CD14-positive monocyte (primary cell): ENCODE measurements at regions not wholly inside any gene's neighbourhood (a gene's known extent, or its start where the extent isn't known, plus 50 kb on each side); places are given as distances from the start of the nearest gene placed in this dataset.
"Not testable (repeated sequence)": the region's sequence is repeated elsewhere in the genome, so short reads cannot be mapped to it uniquely, and the experiment has no call there.

Experiments
- DNase-seq, 3 donors: peaks; one replicate each; pipeline ENCODE4 v3.0.0-alpha.2; 2011 to 2022
- H2AFZ ChIP-seq: 2 replicates; pipeline ENCODE4 v1.6.0; 2012; ENCODE audit warnings: mild to moderate bottlenecking, low read depth, low read length, inconsistent platforms; ENCODE audit not compliant: insufficient read depth, poor library complexity, severe bottlenecking
- H3K27ac ChIP-seq, 2 donors: 1 replicate in 1 of 2; 2 replicates in 1 of 2; pipeline ENCODE4 v1.5.1; 2012 to 2013; ENCODE audit warnings: low read length in 2 of 2, control low read depth in 1 of 2, inconsistent platforms in 1 of 2, low read depth in 1 of 2, mild to moderate bottlenecking in 1 of 2
- H3K27me3 ChIP-seq, 2 donors: one replicate each; pipeline versions ENCODE4 v1.6.0 to v1.6.1; 2011 to 2013; ENCODE audit warnings: low read length in 2 of 2; ENCODE audit not compliant: control insufficient read depth in 2 of 2, insufficient read depth in 2 of 2
- H3K36me3 ChIP-seq, 2 donors: replicated peaks in 1 of 2; 1 replicate in 1 of 2; 2 replicates in 1 of 2; pipeline versions ENCODE4 v1.5.1 to v1.6.1; 2012 to 2013; ENCODE audit warnings: low read length in 2 of 2, control low read depth in 1 of 2, inconsistent platforms in 1 of 2, mild to moderate bottlenecking in 1 of 2; ENCODE audit not compliant: insufficient read depth in 2 of 2, control insufficient read depth in 1 of 2
- H3K4me1 ChIP-seq, 2 donors: 1 replicate in 1 of 2; 2 replicates in 1 of 2; pipeline versions ENCODE4 v1.5.1 to v1.6.1; 2012 to 2013; ENCODE audit warnings: low read length in 2 of 2, control low read depth in 1 of 2, inconsistent platforms in 1 of 2, mild to moderate bottlenecking in 1 of 2, moderate library complexity in 1 of 2; ENCODE audit not compliant: insufficient read depth in 2 of 2, control insufficient read depth in 1 of 2
- H3K4me2 ChIP-seq: replicated peaks from 2 replicates; pipeline ENCODE3; 2012; ENCODE audit warnings: low read length, moderate library complexity, mild to moderate bottlenecking; ENCODE audit not compliant: poor library complexity, severe bottlenecking; ENCODE audit errors: extremely low read depth
- H3K4me3 ChIP-seq, 3 experiments: fragments of 200-600 bp in 1 of 3; sonication (generic) in 1 of 3; replicated peaks in 1 of 3; 1 replicate in 2 of 3; 2 replicates in 1 of 3; pipeline ENCODE4 v1.5.1; 2011 to 2013; ENCODE audit warnings: low read length in 3 of 3, mild to moderate bottlenecking in 3 of 3, control low read depth in 2 of 3, low read depth in 2 of 3, inconsistent platforms in 1 of 3, moderate library complexity in 1 of 3
- H3K79me2 ChIP-seq: 2 replicates; pipeline ENCODE4 v1.6.0; 2012; ENCODE audit warnings: mild to moderate bottlenecking, control low read depth, inconsistent platforms, low read length, moderate library complexity; ENCODE audit not compliant: insufficient read depth
- H3K9ac ChIP-seq: 2 replicates; pipeline ENCODE4 v1.6.0; 2017; ENCODE audit warnings: low read length, mild to moderate bottlenecking; ENCODE audit not compliant: insufficient read depth, poor library complexity, severe bottlenecking
- H3K9me3 ChIP-seq, 2 donors: replicated peaks in 1 of 2; 1 replicate in 1 of 2; 2 replicates in 1 of 2; pipeline versions ENCODE4 v1.5.1 to v1.6.1; 2012 to 2013; ENCODE audit warnings: low read length in 2 of 2, control low read depth in 1 of 2; ENCODE audit not compliant: control insufficient read depth in 1 of 2, insufficient read depth in 1 of 2
- H4K20me1 ChIP-seq: 2 replicates; pipeline ENCODE4 v1.6.0; 2012; ENCODE audit warnings: mild to moderate bottlenecking, low read length, control low read depth, moderate library complexity; ENCODE audit not compliant: insufficient read depth
- H3K27ac Mint-ChIP-seq, 7 donors: one replicate each; pipeline ENCODE4 v1.8.0; 2020; ENCODE audit warnings: mild to moderate bottlenecking in 7 of 7, mixed read lengths in 7 of 7, moderate library complexity in 6 of 7, inconsistent platforms in 2 of 7
- H3K27me3 Mint-ChIP-seq, 3 donors: one replicate each; pipeline ENCODE4 v1.8.0; 2021 to 2022; ENCODE audit warnings: low read depth in 3 of 3, mild to moderate bottlenecking in 3 of 3, mixed read lengths in 3 of 3, moderate library complexity in 3 of 3, inconsistent platforms in 1 of 3
- H3K36me3 Mint-ChIP-seq, 2 donors: one replicate each; pipeline ENCODE4 v1.8.0; 2020; ENCODE audit warnings: mixed read lengths in 2 of 2, inconsistent platforms in 1 of 2, mild to moderate bottlenecking in 1 of 2
- H3K4me1 Mint-ChIP-seq: one replicate; pipeline ENCODE4 v1.8.0; 2020; ENCODE audit warnings: mild to moderate bottlenecking, mixed read lengths
- H3K4me3 Mint-ChIP-seq, 2 donors: one replicate each; pipeline ENCODE4 v1.8.0; 2020; ENCODE audit warnings: mild to moderate bottlenecking in 2 of 2, mixed read lengths in 2 of 2, moderate library complexity in 1 of 2
- H3K9me3 Mint-ChIP-seq, 7 donors: one replicate each; pipeline ENCODE4 v1.8.0; 2020 to 2022; ENCODE audit warnings: mixed read lengths in 7 of 7, mild to moderate bottlenecking in 6 of 7, moderate library complexity in 6 of 7, inconsistent platforms in 2 of 7
- CTCF ChIP-seq: fragments of 200-600 bp; IDR thresholded peaks from one replicate; pipeline ENCODE4 v1.8.0; 2022; ENCODE audit warnings: antibody characterized with exemption, mild to moderate bottlenecking
- WGBS: methylation state at CpG from one replicate; pipeline ENCODE4 v1.1.5; 2013; ENCODE audit warnings: missing lambda C conversion rate; ENCODE audit not compliant: insufficient coverage; 5-methylcytosine and 5-hydroxymethylcytosine counted together
- intact Hi-C, 2 donors: fragments of 100-400 bp; cut with micrococcal nuclease; formaldehyde crosslinking; loops; one replicate each; pipeline versions ENCODE4 v1.15.0 to v1.15.1; 2023

DNA sequence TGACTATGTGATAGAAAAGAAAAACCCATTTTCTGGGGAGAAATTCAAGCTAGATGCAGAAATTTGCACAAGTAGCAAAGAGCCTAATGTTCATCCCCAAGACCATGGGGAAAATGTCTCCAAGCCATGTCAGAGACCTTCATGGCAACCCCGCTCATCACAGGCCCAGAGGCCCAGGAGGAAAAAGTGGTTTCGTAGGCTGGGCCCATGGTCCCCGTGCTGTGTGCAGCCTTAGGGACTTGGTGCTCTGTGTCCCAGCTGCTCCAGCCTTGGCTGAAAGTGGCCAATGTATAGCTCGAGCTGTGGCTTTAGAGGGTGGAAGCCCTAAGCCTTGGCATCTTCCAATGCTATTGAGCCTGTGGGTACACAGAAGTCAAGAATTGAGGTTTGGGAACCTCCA, 711.2 kb upstream of the ZNF608 start:
- peaks cover 3 to 8% of the 10 kb centered on the region in 2 donors for H3K9me3 ChIP-seq
- H3K36me3 ChIP-seq, result no peaks in the 10 kb centered on the region
- H3K79me2 ChIP-seq, result no peaks in the 10 kb centered on the region
- no peak overlapping the region for H3K27ac ChIP-seq
- no peak for DNase-seq
- no peak for TF ChIP-seq CTCF
- no peaks in the 10 kb centered on the region for H3K27me3 ChIP-seq
- no peak overlapping the region for H3K4me3 ChIP-seq
- H3K9ac ChIP-seq, result no peak overlapping the region
- no peak overlapping the region for H3K27ac Mint-ChIP-seq
- no peaks in the 10 kb centered on the region for H3K4me1 ChIP-seq
- peaks cover 0 to 26% (median 11%) of the 10 kb centered on the region in 7 donors for H3K9me3 Mint-ChIP-seq
- H2AFZ ChIP-seq, result no peak overlapping the region
- WGBS, result 97% methylated on average over 4 of the region's 4 CpGs
- H3K4me1 Mint-ChIP-seq, result no peaks in the 10 kb centered on the region
- H3K4me2 ChIP-seq, result no peak overlapping the region
- H3K36me3 Mint-ChIP-seq, result no peaks in the 10 kb centered on the region
- no peaks in the 10 kb centered on the region for H3K27me3 Mint-ChIP-seq
- no peak overlapping the region for H3K4me3 Mint-ChIP-seq
- H4K20me1 ChIP-seq, result no peaks in the 10 kb centered on the region
- intact Hi-C loops, result no loop called here

- H3K27ac ChIP-seq, H3K4me3 ChIP-seq, intact Hi-C loops, H2AFZ ChIP-seq, H3K27ac Mint-ChIP-seq, H3K4me1 ChIP-seq, H3K4me2 ChIP-seq, H3K4me3 Mint-ChIP-seq, H3K27me3 Mint-ChIP-seq, H3K36me3 ChIP-seq, DNase-seq, H3K9ac ChIP-seq, H3K4me1 Mint-ChIP-seq, H3K36me3 Mint-ChIP-seq, H3K9me3 ChIP-seq, H3K79me2 ChIP-seq, H4K20me1 ChIP-seq, H3K27me3 ChIP-seq: not testable (repeated sequence)
- H3K9me3 Mint-ChIP-seq, result peaks cover 1 to 25% (median 10%) of the 10 kb centered on the region in 7 donors
- 100% methylated on average over 2 of the region's 2 CpGs for WGBS
These were observed 712.5 kb upstream of the ZNF608 start for GRCh38 chr5:125458949-125459348.
